ENCODE measurements at regions not wholly inside any gene's neighbourhood (a gene's known extent, or its start where the extent isn't known, plus 50 kb on each side); places are given as distances from the start of the nearest gene placed in this dataset.
"Not testable (repeated sequence)": the region's sequence is repeated elsewhere in the genome, so short reads cannot be mapped to it uniquely, and the experiment has no call there.

GRCh38 chr19:20367811-20368294 lies 197.7 kb downstream of the ZNF737 start:
- Histone ChIP-seq H3K9ac (ENCODE audit: low read depth, low read length) (no peak overlapping the region), H2AFZ (ENCODE audit: low read depth, low read length) (no peak overlapping the region), H3K79me2 (ENCODE audit: insufficient read depth, low read length) (no peaks in the 10 kb centered on the region), H3K9me3 (ENCODE audit: insufficient read depth, low read length, severe bottlenecking) (peaks cover 4% of the 10 kb centered on the region), H3K27me3 (ENCODE audit: insufficient read depth, low read length, poor library complexity) (no peaks in the 10 kb centered on the region), H3K36me3 (ENCODE audit: insufficient read depth, low read length) (no peaks in the 10 kb centered on the region), H3K4me1 (ENCODE audit: insufficient read depth, low read length) (no peaks in the 10 kb centered on the region), H3K4me2 (ENCODE audit: insufficient read depth, low read length) (no peak overlapping the region), H4K20me1 (ENCODE audit: insufficient read depth, low read length) (no peaks in the 10 kb centered on the region), H3K4me3 (ENCODE audit: low read depth in 1 of 2, low read length in 2 of 2) (no peak overlapping the region), H3K27ac (ENCODE audit: low read length) (no peak overlapping the region)
- DNase-seq = no peak
- peak; percentile 12 for TF ChIP-seq CTCF (IDR thresholded peaks at IDR 0.05; ENCODE audit: borderline replicate concordance, extremely low read depth, low read length, poor library complexity, severe bottlenecking)
- TF ChIP-seq EZH2 (IDR thresholded peaks at IDR 0.05; ENCODE audit: borderline replicate concordance, low read depth, low read length, severe bottlenecking) = no peak
- no peak; the same call in 2 of the 3 replicates for ATAC-seq (ENCODE audit: insufficient read depth, low read depth)

GRCh38 chr19:20365146-20365545 lies 198.1 kb downstream of the ZNF486 start:
- no peaks in the 10 kb centered on the region for H4K20me1 ChIP-seq (ENCODE audit: insufficient read depth, low read length)
- no peaks in the 10 kb centered on the region for H3K4me1 ChIP-seq (ENCODE audit: insufficient read depth, low read length)
- no peaks in the 10 kb centered on the region for H3K27me3 ChIP-seq (ENCODE audit: insufficient read depth, low read length, poor library complexity)
- H3K4me2 ChIP-seq (ENCODE audit: insufficient read depth, low read length) = no peak overlapping the region
- no peak overlapping the region for H3K4me3 ChIP-seq (ENCODE audit: low read depth in 1 of 2, low read length in 2 of 2)
- DNase-seq = no peak
- H2AFZ ChIP-seq (ENCODE audit: low read depth, low read length) = no peak overlapping the region
- H3K36me3 ChIP-seq (ENCODE audit: insufficient read depth, low read length) = no peaks in the 10 kb centered on the region
- H3K9ac ChIP-seq (ENCODE audit: low read depth, low read length) = no peak overlapping the region
- ATAC-seq (ENCODE audit: insufficient read depth, low read depth) = no peak
- H3K27ac ChIP-seq (ENCODE audit: low read length) = no peak overlapping the region
- TF ChIP-seq CTCF (IDR thresholded peaks at IDR 0.05; ENCODE audit: borderline replicate concordance, extremely low read depth, low read length, poor library complexity, severe bottlenecking) (no peak), EZH2 (IDR thresholded peaks at IDR 0.05; ENCODE audit: borderline replicate concordance, low read depth, low read length, severe bottlenecking) (no peak)
- peaks cover 2% of the 10 kb centered on the region for H3K9me3 ChIP-seq (ENCODE audit: insufficient read depth, low read length, severe bottlenecking)
- H3K79me2 ChIP-seq (ENCODE audit: insufficient read depth, low read length) = no peaks in the 10 kb centered on the region

- Histone ChIP-seq H2AFZ (ENCODE audit: low read depth, low read length) (no peak overlapping the region), H3K27me3 (ENCODE audit: insufficient read depth, low read length, poor library complexity) (no peaks in the 10 kb centered on the region), H3K36me3 (ENCODE audit: insufficient read depth, low read length) (no peaks in the 10 kb centered on the region), H3K27ac (ENCODE audit: low read length) (no peak overlapping the region), H3K4me2 (ENCODE audit: insufficient read depth, low read length) (no peak overlapping the region), H3K4me3 (ENCODE audit: low read depth in 1 of 2, low read length in 2 of 2) (no peak overlapping the region), H3K9ac (ENCODE audit: low read depth, low read length) (no peak overlapping the region), H4K20me1 (ENCODE audit: insufficient read depth, low read length) (no peaks in the 10 kb centered on the region), H3K4me1 (ENCODE audit: insufficient read depth, low read length) (no peaks in the 10 kb centered on the region), H3K79me2 (ENCODE audit: insufficient read depth, low read length) (no peaks in the 10 kb centered on the region), H3K9me3 (ENCODE audit: insufficient read depth, low read length, severe bottlenecking) (no peaks in the 10 kb centered on the region)
- TF ChIP-seq EZH2 (IDR thresholded peaks at IDR 0.05; ENCODE audit: borderline replicate concordance, low read depth, low read length, severe bottlenecking) (no peak), CTCF (IDR thresholded peaks at IDR 0.05; ENCODE audit: borderline replicate concordance, extremely low read depth, low read length, poor library complexity, severe bottlenecking) (peak; percentile 50)
- peak; percentile 16 for DNase-seq
- no peak for ATAC-seq (ENCODE audit: insufficient read depth, low read depth)
Measured at GRCh38 chr19:20359933-20360720, 193.1 kb downstream of the ZNF486 start.

GRCh38 chr19:20358841-20359465 lies 191.9 kb downstream of the ZNF486 start:
- not testable (repeated sequence) for H3K27me3 ChIP-seq (ENCODE audit: insufficient read depth, low read length, poor library complexity); H3K9me3 ChIP-seq (ENCODE audit: insufficient read depth, low read length, severe bottlenecking); ATAC-seq (ENCODE audit: insufficient read depth, low read depth); H3K4me1 ChIP-seq (ENCODE audit: insufficient read depth, low read length); H3K27ac ChIP-seq (ENCODE audit: low read length); DNase-seq; H3K9ac ChIP-seq (ENCODE audit: low read depth, low read length); H3K4me3 ChIP-seq (ENCODE audit: low read depth in 1 of 2, low read length in 2 of 2); H3K79me2 ChIP-seq (ENCODE audit: insufficient read depth, low read length); H2AFZ ChIP-seq (ENCODE audit: low read depth, low read length); H4K20me1 ChIP-seq (ENCODE audit: insufficient read depth, low read length); H3K4me2 ChIP-seq (ENCODE audit: insufficient read depth, low read length); H3K36me3 ChIP-seq (ENCODE audit: insufficient read depth, low read length)

Data from DND-41 (cell line).